ENCODE measurements at regions not wholly inside any gene's neighbourhood (a gene's known extent, or its start where the extent isn't known, plus 50 kb on each side); places are given as distances from the start of the nearest gene placed in this dataset.

DNA sequence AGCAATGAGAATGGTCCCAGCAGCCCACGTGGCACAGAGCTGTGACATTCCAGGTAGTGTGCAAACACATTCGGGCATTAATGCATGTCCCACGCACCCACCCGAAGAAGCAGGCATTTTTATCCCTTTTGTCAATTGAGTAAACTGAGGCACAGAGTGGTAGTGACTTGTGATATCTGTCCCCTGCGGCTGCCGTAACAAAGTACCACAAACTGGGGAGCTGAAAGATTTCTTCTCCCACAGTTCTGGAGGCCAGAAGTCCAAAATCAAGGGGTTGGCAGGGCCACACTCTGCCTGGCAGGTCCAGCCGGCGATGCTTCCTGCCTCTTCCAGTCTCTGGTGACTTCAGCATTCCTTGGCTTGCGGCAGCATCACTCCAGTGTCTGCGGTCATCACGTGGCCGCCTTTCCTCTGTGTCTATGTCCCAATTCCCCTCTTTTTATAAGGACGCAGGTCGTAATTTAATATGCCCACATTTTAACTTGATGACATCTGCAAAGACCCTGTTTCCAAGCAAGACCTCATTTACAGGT, 221.9 kb upstream of the GSE1 start:
- no peaks in the 10 kb centered on the region for H3K4me1 Mint-ChIP-seq (ENCODE audit: unreplicated experiment)
- TF ChIP-seq, protein P1, sequence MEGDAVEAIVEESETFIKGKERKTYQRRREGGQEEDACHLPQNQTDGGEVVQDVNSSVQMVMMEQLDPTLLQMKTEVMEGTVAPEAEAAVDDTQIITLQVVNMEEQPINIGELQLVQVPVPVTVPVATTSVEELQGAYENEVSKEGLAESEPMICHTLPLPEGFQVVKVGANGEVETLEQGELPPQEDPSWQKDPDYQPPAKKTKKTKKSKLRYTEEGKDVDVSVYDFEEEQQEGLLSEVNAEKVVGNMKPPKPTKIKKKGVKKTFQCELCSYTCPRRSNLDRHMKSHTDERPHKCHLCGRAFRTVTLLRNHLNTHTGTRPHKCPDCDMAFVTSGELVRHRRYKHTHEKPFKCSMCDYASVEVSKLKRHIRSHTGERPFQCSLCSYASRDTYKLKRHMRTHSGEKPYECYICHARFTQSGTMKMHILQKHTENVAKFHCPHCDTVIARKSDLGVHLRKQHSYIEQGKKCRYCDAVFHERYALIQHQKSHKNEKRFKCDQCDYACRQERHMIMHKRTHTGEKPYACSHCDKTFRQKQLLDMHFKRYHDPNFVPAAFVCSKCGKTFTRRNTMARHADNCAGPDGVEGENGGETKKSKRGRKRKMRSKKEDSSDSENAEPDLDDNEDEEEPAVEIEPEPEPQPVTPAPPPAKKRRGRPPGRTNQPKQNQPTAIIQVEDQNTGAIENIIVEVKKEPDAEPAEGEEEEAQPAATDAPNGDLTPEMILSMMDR (IDR thresholded peaks at IDR 0.05; ENCODE audit: unreplicated experiment) = no peak
- H3K4me3 Mint-ChIP-seq (ENCODE audit: unreplicated experiment) = no peak overlapping the region
- H3K27me3 Mint-ChIP-seq (ENCODE audit: unreplicated experiment) = peaks cover 3% of the 10 kb centered on the region
- no peaks in the 10 kb centered on the region for H3K36me3 Mint-ChIP-seq (ENCODE audit: low read depth, unreplicated experiment)
- H3K9me3 Mint-ChIP-seq (ENCODE audit: unreplicated experiment) = no peaks in the 10 kb centered on the region
- DNase-seq (ENCODE audit: low spot score) = peak; percentile 1
- no peak overlapping the region for H3K27ac Mint-ChIP-seq (ENCODE audit: unreplicated experiment)

DNA sequence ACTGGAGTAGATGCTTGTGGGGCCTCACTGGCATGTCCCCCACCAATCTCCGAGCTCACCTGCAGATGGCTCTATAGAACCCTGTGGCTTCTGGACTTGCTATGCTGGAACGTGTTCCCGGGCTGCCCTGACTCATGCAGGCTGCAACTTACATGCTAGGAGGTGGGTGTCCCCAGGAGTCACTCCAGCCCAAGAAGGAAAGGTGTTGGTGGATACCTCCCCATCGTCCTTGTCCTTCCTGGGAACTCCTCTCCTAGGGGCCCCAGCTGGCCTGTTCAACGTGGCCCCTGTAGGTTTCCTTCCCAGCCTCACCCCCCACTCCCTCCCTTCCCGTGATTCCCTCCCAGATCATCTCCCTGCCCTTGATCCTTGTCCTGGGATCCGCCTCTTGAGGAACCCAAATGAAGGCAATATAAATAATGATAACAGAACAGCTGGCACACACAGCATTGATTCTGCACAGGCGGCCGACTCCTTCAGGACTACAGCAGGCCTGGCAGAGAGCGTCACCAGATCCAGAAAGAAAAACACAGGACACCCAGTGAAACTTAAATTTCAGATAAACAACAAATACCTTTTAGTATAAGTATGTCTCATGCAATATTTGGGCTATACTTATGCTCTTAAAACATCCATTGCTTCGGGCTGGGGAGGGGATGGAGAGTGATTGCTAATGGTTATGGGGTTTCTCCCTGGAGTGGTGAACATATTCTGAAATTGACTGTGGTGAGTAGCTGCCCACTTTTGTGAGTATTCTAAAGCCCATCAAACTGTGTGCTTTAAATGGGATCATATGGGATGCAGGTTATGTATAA, 221.1 kb upstream of the GSE1 start:
- Mint-ChIP-seq H3K4me1 (ENCODE audit: unreplicated experiment) (peaks cover 5% of the 10 kb centered on the region), H3K9me3 (ENCODE audit: unreplicated experiment) (no peaks in the 10 kb centered on the region), H3K4me3 (ENCODE audit: unreplicated experiment) (no peak overlapping the region), H3K27me3 (ENCODE audit: unreplicated experiment) (peaks cover 3% of the 10 kb centered on the region), H3K36me3 (ENCODE audit: low read depth, unreplicated experiment) (no peaks in the 10 kb centered on the region), H3K27ac (ENCODE audit: unreplicated experiment) (peak overlapping the region; percentile 24)
- no peak for DNase-seq (ENCODE audit: low spot score)
- TF ChIP-seq, protein P1 (IDR thresholded peaks at IDR 0.05; ENCODE audit: unreplicated experiment) = no peak

DNA sequence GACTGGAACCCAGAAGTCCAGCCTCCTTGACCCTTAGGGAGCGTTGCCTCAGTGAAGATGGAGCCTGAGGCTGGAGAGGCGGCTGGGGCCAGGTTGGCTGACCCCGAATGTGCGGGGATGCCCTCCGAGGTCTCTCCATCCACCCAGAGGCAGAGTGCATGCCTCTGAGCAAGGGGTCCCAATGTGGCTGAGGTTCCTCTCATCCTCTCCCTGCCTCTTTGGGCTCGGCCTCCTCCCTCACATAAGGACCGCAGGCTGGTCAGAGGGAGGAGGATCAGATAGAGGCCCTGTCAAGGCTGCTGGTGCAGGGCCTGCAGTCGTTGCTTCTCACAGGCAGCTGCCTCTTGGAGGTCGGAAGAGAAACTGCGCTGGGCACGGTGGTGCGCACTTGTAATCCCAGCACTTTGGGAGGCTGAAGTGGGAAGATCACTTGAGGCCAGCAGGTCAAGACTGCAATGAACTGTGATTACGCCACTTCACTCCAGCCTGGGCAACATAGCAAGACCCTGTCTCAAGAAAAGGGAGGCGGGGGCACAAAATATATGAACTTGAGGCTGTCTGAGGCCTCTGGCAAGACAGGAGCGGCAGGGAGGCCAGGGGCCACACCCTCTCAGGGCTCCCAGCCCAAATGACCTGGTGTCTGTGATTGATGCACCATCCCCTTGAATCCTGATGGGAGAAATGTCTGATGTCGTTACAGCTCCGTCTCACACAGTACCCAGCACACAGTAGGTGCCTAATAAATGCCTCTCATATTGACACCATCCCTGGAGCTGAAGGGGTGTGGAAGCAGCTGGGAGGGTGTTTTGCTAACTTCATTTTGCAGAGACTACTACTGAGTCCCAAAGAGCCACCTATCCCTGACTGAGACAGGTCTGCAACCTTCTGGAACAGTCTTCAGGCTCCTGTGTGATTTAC, 220.1 kb upstream of the GSE1 start:
- Mint-ChIP-seq H3K4me3 (ENCODE audit: unreplicated experiment) (no peak overlapping the region), H3K9me3 (ENCODE audit: unreplicated experiment) (no peaks in the 10 kb centered on the region), H3K27me3 (ENCODE audit: unreplicated experiment) (peaks cover 3% of the 10 kb centered on the region), H3K4me1 (ENCODE audit: unreplicated experiment) (peaks cover 5% of the 10 kb centered on the region), H3K36me3 (ENCODE audit: low read depth, unreplicated experiment) (no peaks in the 10 kb centered on the region), H3K27ac (ENCODE audit: unreplicated experiment) (no peak overlapping the region)
- peak; percentile 2 for DNase-seq (ENCODE audit: low spot score)
- TF ChIP-seq, protein P1 (IDR thresholded peaks at IDR 0.05; ENCODE audit: unreplicated experiment) = no peak

DNA sequence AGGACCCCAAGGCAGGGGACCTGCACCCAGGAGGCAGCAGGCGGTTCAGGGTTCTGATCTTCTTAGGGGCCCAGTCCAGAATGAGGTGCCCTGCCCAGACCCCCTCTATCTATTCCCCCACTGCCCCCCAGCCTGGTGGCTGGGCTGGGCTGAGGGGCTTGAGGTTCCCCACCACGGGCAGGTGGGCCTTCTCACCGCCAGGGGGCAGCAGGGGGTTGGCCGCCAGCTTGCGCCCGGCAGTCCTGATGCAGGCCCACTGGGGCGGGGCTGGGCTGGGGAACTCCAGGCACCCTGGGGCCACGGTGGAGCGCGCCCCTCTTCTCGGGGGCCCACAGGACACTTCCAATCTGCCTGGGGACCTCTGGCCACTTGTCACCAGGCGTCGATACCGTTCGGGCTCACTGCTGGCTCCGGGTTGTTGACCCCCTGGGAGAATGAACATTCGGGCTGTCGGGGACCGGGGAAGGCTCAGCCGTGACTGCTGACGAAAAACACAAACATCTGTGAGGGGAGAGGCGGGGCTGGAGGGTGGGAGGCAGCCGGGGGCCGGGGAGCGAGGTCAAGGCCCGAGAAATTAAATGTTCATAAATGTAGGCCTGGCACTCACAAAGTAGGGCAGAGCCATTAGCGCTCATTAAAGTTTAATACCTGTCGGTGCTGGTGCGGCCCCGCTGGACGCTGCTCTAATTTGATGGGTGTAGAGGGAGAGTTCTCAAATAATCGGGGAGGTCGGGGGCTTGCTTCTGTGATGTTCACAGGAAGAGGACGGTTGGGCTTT, 219.3 kb upstream of the GSE1 start:
- Mint-ChIP-seq H3K27me3 (ENCODE audit: unreplicated experiment) (peaks cover 3% of the 10 kb centered on the region), H3K9me3 (ENCODE audit: unreplicated experiment) (no peaks in the 10 kb centered on the region), H3K4me3 (ENCODE audit: unreplicated experiment) (no peak overlapping the region), H3K4me1 (ENCODE audit: unreplicated experiment) (peaks cover 5% of the 10 kb centered on the region), H3K36me3 (ENCODE audit: low read depth, unreplicated experiment) (no peaks in the 10 kb centered on the region), H3K27ac (ENCODE audit: unreplicated experiment) (no peak overlapping the region)
- DNase-seq (ENCODE audit: low spot score) = peak; percentile 84
- TF ChIP-seq, protein P1 (IDR thresholded peaks at IDR 0.05; ENCODE audit: unreplicated experiment) = peak; percentile 96

All from endothelial cell (in vitro differentiated cells).